Motor neuron (in vitro differentiated cells): ENCODE measurements at regions not wholly inside any gene's neighbourhood (a gene's known extent, or its start where the extent isn't known, plus 50 kb on each side); places are given as distances from the start of the nearest gene placed in this dataset.
A peak's percentile ranks its signal among the peaks of the same experiment; 100 is the strongest.

Source experiments
- ATAC-seq, 8 experiments: fragments of 200-7000 bp; cut with Tn5 transposase; replicated peaks in 6 of 8; 2 replicates each; pipeline ENCODE4 v1.8.0; 2021; ENCODE audit warnings: mild to moderate bottlenecking in 8 of 8, moderate library complexity in 8 of 8
- H3K27ac ChIP-seq, 2 donors: fragments of 250-450 bp; sonication (Bioruptor Pico); 2 replicates each; pipeline ENCODE4 v1.9.0; 2021; ENCODE audit warnings: antibody characterized with exemption in 2 of 2, mild to moderate bottlenecking in 2 of 2, moderate library complexity in 1 of 2
- H3K4me1 ChIP-seq, 2 donors: fragments of 250-450 bp; sonication (Bioruptor Pico); replicated peaks in 1 of 2; 2 replicates each; pipeline ENCODE4 v1.6.1; 2021; ENCODE audit warnings: antibody characterized with exemption in 2 of 2, mild to moderate bottlenecking in 2 of 2, moderate library complexity in 1 of 2
- H3K4me3 ChIP-seq, 5 donors: fragments of 250-450 bp; sonication (Bioruptor Pico); 2 replicates each; pipeline ENCODE4 v1.9.0; 2021; ENCODE audit warnings: antibody characterized with exemption in 5 of 5, mild to moderate bottlenecking in 5 of 5, moderate library complexity in 4 of 5
- WGBS, 10 experiments: fragments of 450-650 bp; shearing (Covaris generic); methylation state at CpG; one replicate each; pipeline ENCODE4 v1.0.0; 2022; 5-methylcytosine and 5-hydroxymethylcytosine counted together
- in situ Hi-C, 9 experiments: fragments of 400-800 bp; cut with MboI; loops; one replicate each; pipeline ENCODE4 v1.15.0; 2021; ENCODE audit warnings: low sequenced_read_pairs in 9 of 9, low pct_unique_long_range_greater_than_20kb in 2 of 9; ENCODE audit not compliant: unreplicated experiment in 9 of 9

DNA sequence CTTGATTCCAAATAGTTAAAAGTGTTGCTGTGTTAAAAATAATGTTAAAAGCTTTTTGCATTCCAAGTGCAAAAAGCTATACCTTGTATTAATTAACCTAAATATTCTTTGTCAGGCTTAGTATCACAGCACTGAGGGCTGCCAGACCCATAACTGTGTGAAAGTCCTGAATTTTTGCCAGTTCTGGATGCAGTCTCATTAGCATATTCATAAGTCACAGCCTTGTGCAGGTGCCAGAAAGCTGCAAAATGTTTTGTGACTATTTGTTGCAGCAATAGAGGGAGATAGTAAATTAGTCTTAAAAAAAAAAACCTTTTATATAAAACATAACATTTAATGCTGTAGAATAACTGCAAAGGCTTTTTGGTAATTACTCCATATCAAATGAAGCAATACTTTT is 56.6 kb downstream of the SLITRK1 start:
- H3K27ac ChIP-seq, result no peak overlapping the region
- peak in 4 of 8 experiments; percentile 40 to 82 (median 72) for ATAC-seq
- in situ Hi-C loops, result no loop called here
- peaks cover 0 to 7% of the 10 kb centered on the region in 2 donors for H3K4me1 ChIP-seq
- no peak overlapping the region for H3K4me3 ChIP-seq

DNA sequence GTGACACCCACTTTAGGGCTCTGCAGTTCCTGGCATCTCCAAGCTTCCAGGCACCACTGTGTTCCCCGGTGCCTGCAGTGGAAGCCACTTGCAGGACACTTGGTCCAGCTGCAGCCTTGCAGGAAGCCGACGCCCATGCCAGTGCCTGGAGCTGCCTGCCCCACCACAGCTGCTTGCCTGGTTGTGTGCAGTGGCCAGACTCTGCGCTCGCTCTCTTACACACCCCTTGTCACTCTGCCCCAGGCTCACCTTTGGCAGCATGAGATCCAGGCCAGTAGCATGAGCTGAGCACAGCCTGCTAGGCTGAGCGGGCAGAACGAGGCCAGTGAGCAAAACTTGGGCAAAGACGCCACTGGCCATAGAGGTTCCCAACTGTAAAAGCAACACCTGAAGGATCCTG is 57.7 kb downstream of the SLITRK1 start:
- no peak overlapping the region for H3K27ac ChIP-seq
- peaks cover 0 to 7% of the 10 kb centered on the region in 2 donors for H3K4me1 ChIP-seq
- no peak overlapping the region for H3K4me3 ChIP-seq
- WGBS, 10 experiments, result 76 to 100% (median 100%) methylated on average over 1 to 4 of the region's 8 CpGs; no CpG with 5 or more reads in 3 of the 10 experiments
- peak in 3 of 8 experiments; percentile 58 to 81 (median 69) for ATAC-seq
- in situ Hi-C loops, result no loop called here

DNA sequence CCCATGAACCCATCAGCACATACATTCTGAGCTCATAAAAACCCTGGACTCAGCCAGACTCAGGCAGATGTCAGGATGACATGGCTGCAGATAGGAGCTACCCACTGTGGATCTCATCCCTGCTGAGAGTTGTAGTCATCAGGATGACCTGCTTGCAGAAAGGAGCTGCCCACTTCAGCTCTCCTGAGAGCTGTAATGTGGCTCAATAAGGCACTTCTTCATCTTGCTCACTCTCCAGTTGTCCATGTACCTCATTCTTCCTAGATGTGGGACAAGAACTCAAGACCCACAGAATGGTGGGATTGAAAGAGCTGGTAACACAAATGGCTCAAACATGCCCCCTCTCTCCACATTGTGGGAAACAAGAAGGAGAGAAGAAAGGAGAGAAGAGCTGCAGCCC is 58.2 kb downstream of the SLITRK1 start:
- in situ Hi-C loops, result no loop called here
- Histone ChIP-seq H3K27ac (no peak overlapping the region), H3K4me3 (no peak overlapping the region), H3K4me1 (peaks cover 0 to 7% of the 10 kb centered on the region in 2 donors)
- no peak for ATAC-seq

DNA sequence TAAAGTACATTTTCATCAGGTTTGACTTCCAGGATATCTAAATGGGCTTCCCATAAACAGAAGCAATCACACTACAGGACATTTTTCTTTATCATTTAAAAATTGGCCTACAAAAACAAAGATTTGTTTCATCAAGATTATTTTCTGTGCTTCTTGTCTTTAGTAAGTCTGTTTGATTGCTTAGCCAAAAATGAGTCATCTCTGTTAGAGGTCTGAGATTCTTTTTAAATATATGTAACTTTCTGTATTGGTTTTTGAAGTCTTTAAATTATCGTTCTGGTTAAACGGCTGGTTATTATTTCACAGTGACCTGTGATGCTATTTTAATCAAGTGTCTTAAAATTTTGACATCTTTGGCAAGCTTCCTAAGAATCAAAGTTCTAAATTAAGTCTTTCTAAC is 62.7 kb downstream of the SLITRK1 start:
- 50 to 100% (median 90%) methylated on average over 2 of the region's 2 CpGs for WGBS, 10 experiments
- Histone ChIP-seq H3K4me3 (no peak overlapping the region), H3K27ac (no peak overlapping the region), H3K4me1 (no peaks in the 10 kb centered on the region)
- no peak for ATAC-seq
- in situ Hi-C loops, result no loop called here

DNA sequence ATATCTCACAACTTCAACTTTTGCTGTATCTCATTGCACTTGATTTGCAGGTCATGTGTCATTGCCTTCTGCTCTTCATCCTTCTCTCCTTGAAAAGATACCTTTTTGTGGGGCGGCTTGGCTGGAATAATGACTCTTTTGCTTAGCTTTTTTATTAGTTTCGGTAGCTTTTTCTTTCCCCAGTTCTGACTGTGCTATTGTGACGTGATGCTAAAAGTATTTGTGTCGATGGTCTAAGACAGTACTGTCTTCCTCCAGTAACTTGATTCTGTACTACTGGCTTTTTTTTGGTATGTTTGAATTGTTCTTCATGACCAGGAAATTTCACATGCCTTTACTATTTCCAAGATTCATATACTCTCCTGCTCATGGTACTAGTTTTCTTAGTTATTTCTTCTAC is 63.1 kb downstream of the SLITRK1 start:
- no peak overlapping the region for H3K27ac ChIP-seq
- no peak overlapping the region for H3K4me3 ChIP-seq
- no peak for ATAC-seq
- in situ Hi-C loops, result no loop called here
- H3K4me1 ChIP-seq, result no peaks in the 10 kb centered on the region
- 20 to 95% (median 81%) methylated on average over 2 to 4 of the region's 4 CpGs; no CpG with 5 or more reads in 2 of the 10 experiments for WGBS, 10 experiments

DNA sequence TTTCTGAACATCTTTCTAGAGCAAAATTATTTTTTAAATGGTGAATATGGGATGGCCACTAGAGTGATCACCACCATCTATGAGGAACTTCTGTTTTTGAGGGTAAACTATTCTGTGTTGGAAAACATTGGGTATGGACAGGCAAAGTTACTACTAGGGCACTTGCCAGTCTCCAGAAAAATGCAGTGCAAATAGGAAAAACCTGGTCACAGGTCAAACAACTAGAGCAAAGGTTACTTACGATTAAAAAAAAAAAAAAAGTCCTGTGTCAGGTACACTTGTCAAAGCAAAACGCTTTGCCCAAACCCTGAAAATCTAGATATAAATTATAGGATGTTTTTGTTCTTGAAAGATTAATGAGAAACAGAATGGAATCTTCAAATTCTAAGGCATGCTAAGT is 66.2 kb downstream of the SLITRK1 start:
- Histone ChIP-seq H3K27ac (no peak overlapping the region), H3K4me1 (no peaks in the 10 kb centered on the region), H3K4me3 (no peak overlapping the region)
- WGBS, 10 experiments, result 0 to 100% (median 75%) methylated on average over 1 to 2 of the region's 2 CpGs
- ATAC-seq, result no peak
- in situ Hi-C loops, result no loop called here

DNA sequence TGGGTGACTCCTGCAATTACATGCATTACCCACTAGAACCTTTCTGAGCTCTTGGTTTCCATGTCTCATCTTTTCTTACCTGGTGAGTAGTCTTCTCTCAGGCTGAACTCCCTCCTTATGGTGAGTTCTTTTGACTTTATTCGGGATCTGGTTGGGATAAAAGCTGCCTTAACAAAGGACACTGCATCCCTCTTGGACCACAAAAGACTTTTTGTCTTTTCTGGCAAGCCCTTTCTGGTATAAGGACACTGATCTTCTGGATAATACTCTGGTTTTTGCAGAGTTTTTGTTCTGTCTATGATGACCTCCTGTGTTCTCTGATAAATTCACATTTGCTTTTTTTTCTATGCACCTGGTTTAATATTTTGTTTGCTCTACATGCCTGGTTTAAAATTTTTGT is 66.7 kb downstream of the SLITRK1 start:
- WGBS, 10 experiments, result 0 to 86% (median 55%) methylated on average over 1 of the region's 1 CpG; no CpG with 5 or more reads in 4 of the 10 experiments
- in situ Hi-C loops, result no loop called here
- Histone ChIP-seq H3K27ac (no peak overlapping the region), H3K4me3 (no peak overlapping the region), H3K4me1 (no peaks in the 10 kb centered on the region)
- no peak for ATAC-seq

DNA sequence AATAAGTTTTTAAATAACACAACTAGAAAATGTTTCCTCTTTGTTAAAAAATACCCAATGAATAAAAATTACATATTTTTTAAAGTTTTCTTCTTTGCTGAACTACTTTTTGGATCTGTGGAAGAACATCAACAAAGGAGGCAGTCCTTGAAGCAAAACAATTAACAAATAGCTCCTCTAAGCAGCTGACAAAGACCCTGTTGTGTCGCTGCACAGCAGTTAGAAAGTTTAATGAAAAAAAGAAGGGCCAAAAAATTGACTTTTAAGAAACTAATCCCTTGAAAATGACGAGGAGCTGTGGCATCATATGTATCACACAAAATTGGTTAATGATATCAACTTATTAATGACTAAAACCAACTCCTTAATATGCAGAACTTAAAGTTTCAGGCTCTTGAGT is 72.1 kb downstream of the SLITRK1 start:
- no peak for ATAC-seq
- Histone ChIP-seq H3K27ac (no peak overlapping the region), H3K4me3 (no peak overlapping the region), H3K4me1 (no peaks in the 10 kb centered on the region)
- in situ Hi-C loops, result no loop called here
- 0 to 75% (median 30%) methylated on average over 2 of the region's 2 CpGs for WGBS, 10 experiments

DNA sequence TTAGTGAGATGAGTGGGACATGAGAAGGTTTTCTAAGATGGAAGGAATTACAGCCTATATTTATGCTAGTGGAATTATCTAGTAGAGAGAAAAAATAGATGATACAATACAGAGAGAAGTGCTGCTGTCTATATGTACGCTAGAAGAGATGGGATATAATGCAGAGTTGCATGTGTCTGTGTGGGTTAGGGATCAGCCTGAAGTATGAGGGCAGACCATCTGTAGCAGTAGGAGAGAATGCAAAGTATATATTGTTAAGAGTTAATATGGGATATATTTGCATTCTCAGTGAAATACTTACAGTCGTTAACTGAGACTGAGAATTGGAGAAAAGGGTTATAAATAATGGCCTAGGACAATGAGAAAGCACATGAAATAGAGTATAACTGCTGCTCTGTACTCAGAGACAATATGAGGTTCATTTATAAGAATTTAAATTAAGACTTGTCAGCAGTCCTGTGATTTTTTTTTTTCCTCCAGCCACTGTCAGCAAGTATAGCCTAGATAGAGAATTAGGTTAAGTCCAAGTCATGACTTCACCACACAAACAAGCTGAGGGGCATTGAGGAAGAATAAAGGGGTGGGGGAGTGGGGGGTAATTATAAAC is 77.8 kb downstream of the SLITRK1 start:
- no peaks in the 10 kb centered on the region for H3K4me1 ChIP-seq
- H3K4me3 ChIP-seq, result no peak overlapping the region
- in situ Hi-C loops, result no loop called here
- H3K27ac ChIP-seq, result no peak overlapping the region
- 0 to 100% (median 62%) methylated on average over 1 to 2 of the region's 2 CpGs; no CpG with 5 or more reads in 1 of the 10 experiments for WGBS, 10 experiments
- ATAC-seq, result peak in 5 of 8 experiments; percentile 76 to 83 (median 80)

DNA sequence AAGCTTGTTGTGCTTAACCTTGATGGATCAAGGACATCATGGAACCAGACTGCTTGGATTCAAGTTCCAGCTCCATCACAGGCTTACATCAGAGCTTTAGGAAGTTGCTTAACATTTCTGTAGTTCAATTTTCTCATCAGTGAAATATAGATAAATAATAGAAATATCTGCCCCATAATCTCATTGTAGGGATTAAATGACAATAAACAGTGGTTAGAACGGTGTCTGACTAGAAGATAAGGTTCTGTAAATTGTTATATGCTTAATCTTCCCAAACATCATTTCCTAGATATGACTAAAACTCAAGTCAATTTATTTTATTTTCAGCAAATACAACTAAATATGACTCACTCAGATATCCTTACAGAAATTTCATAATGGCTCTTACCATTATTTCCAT is 83.5 kb downstream of the SLITRK1 start:
- Histone ChIP-seq H3K4me3 (no peak overlapping the region), H3K27ac (no peak overlapping the region), H3K4me1 (peaks cover 0 to 10% of the 10 kb centered on the region in 2 donors)
- in situ Hi-C loops, result no loop called here
- WGBS, 10 experiments, result 0 to 100% (median 62%) methylated on average over 1 of the region's 1 CpG; no CpG with 5 or more reads in 1 of the 10 experiments
- no peak for ATAC-seq

DNA sequence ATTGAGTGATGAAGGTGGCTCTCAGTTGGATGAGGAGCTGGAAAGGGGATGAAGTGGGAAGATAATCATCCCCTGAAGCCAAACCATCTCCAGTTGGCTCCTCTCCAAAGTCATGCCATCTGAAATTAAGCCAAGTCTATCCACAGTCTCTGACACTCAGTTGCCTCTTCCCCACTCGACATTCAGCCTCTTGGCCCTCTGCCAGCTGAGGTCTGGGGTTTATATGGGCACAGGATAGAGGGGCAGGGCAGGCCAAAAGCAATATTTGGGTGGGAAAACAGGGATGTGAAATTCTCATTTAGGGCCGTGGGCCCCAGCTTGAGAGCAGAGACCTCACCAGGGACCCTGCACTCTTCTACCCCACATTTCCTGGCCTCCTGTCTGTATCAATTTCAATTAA is 85.9 kb downstream of the SLITRK1 start:
- in situ Hi-C loops, result no loop called here
- H3K27ac ChIP-seq, result no peak overlapping the region
- peaks cover 0 to 10% of the 10 kb centered on the region in 2 donors for H3K4me1 ChIP-seq
- no peak overlapping the region for H3K4me3 ChIP-seq
- WGBS, 10 experiments, result 0 to 100% (median 80%) methylated on average over 1 to 2 of the region's 2 CpGs; no CpG with 5 or more reads in 6 of the 10 experiments
- ATAC-seq, result no peak

DNA sequence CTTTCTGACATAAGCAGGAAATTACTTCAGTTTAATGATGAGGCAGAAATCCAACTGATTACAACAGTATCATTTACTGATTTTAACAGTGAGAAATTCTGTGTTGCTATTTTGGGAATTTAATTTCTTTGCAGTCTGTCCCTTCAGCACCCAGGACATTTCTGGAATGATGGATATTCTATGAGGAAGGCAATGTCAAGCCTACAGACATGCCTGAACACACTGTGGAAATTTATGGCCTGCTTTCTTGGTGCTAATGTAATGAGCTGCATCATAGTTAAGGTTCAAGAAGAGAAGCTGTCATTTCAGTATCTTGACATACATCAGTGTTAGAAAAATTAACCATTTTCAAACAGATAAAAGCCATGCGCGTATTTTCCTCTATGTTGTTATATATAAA is 87.7 kb downstream of the SLITRK1 start:
- WGBS, 10 experiments, result 25 to 100% (median 90%) methylated on average over 1 to 2 of the region's 2 CpGs; no CpG with 5 or more reads in 1 of the 10 experiments
- H3K27ac ChIP-seq, result no peak overlapping the region
- peaks cover 0 to 10% of the 10 kb centered on the region in 2 donors for H3K4me1 ChIP-seq
- ATAC-seq, result peak in 5 of 8 experiments; percentile 100
- in situ Hi-C loops, result no loop called here
- H3K4me3 ChIP-seq, result no peak overlapping the region

DNA sequence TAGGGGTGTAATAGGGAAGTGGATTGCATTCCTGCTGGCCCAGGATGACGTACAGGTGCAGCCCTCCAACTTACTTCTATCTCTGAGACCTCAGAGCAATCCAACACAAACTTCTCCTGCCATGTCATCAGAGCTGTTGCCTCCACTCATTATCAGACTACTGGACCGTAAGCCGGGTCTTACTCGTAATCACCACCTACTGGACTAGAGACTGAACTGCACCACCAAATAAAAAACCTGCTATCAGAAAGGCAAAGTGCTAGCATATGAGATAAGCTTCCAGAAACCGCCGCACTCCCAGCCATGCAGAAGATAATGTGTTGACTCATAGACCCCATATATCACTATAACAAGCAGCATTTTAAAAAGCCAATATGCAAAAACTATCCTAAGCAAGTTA is 102.0 kb downstream of the SLITRK1 start:
- no peak overlapping the region for H3K4me3 ChIP-seq
- in situ Hi-C loops, result no loop called here
- no peak overlapping the region for H3K27ac ChIP-seq
- 7 to 100% (median 80%) methylated on average over 1 to 5 of the region's 6 CpGs; no CpG with 5 or more reads in 3 of the 10 experiments for WGBS, 10 experiments
- no peaks in the 10 kb centered on the region for H3K4me1 ChIP-seq
- ATAC-seq, result peak in 5 of 8 experiments; percentile 15 to 62 (median 40)

DNA sequence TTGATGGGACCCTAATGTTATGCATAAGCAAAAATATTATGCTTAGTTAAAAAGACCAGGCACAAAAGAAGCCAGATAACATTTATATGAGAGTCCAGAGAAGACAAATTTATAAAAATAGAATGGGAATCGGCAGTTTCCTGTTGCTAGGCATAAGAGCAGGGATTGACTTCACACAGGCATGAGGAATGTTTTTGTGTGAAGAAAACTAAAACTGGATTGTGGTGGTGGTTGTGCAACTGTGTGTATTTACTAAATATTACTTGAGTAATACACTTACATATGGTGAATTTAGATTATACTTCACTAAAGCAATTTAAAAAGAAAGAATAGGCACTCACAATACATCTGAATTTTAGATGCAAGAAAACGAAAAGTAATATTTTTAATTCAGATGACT is 108.3 kb downstream of the SLITRK1 start:
- 0 to 100% (median 89%) methylated on average over 1 to 2 of the region's 2 CpGs for WGBS, 10 experiments
- H3K27ac ChIP-seq, result no peak overlapping the region
- no peak for ATAC-seq

More for the DNA sequence above, 108.3 kb downstream of the SLITRK1 start:
- H3K4me1 ChIP-seq, result no peaks in the 10 kb centered on the region
- in situ Hi-C loops, result no loop called here
- H3K4me3 ChIP-seq, result no peak overlapping the region
